GM13976 (cell line): ENCODE measurements at regions not wholly inside any gene's neighbourhood (a gene's known extent, or its start where the extent isn't known, plus 50 kb on each side); places are given as distances from the start of the nearest gene placed in this dataset.

Experiments used
- DNase-seq: peaks from one replicate; pipeline ENCODE4 v3.0.0; 2012; ENCODE audit warnings: low spot score
- CTCF ChIP-seq: IDR thresholded peaks from 2 replicates; pipeline ENCODE4 v1.5.1; 2012; ENCODE audit warnings: borderline replicate concordance, mild to moderate bottlenecking; ENCODE audit not compliant: insufficient read depth; ENCODE audit errors: extremely low read depth, missing control alignments, control extremely low read depth
- in situ Hi-C: fragments of 300-500 bp; cut with MboI; formaldehyde crosslinking; loops from one replicate; pipeline ENCODE4 v1.12.0; 2022; ENCODE audit warnings: low sequenced_read_pairs, mixed read lengths, inconsistent platforms; ENCODE audit not compliant: unreplicated experiment

DNA sequence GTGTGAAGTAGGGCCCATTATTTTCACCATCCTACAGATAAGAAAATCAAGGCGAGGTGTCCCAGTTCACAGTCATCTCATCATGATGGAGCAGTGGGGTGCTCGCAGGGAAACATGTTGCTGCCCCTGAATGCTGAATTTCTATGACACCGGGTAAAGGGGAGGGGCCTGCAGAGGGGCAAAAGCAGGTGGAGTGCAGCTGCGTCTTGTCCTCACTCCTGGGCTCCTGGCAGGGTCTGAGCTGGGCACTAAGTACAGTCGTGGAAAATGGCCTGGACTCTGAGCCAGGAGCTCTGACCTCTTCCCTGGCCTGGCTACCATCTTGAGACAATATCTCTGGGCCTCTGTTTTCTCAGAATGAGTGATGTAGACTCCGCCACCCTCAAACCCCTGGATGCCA is 253.1 kb upstream of the PITRM1 start:
- DNase-seq, result no peak
- no peak for TF ChIP-seq CTCF
- in situ Hi-C loops, result no loop called here

DNA sequence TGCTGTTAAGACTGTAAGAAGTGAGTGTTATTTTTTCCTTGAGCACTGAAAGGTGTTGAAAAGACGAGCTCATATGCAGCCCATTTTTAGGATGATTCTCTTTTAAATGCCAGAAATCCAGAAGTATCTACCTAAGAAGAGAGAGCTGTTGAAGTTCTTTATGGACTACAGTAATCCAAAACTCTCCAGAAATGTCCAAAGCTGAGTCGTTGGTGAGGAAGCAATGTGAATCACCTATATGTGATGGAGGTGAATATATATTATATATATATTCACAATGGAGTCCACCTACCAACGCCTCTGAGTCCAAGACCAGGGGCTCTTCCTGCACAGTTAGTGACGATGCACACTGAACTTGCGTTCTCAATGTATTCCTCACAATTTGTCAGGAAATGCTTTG is 252.7 kb upstream of the PITRM1 start:
- no peak for DNase-seq
- in situ Hi-C loops, result no loop called here
- TF ChIP-seq CTCF, result no peak

GRCh38 chr10:3424111-3424851 is 251.7 kb upstream of the PITRM1 start:
- DNase-seq, result no peak
- no peak for TF ChIP-seq CTCF
- in situ Hi-C loops, result no loop called here

DNA sequence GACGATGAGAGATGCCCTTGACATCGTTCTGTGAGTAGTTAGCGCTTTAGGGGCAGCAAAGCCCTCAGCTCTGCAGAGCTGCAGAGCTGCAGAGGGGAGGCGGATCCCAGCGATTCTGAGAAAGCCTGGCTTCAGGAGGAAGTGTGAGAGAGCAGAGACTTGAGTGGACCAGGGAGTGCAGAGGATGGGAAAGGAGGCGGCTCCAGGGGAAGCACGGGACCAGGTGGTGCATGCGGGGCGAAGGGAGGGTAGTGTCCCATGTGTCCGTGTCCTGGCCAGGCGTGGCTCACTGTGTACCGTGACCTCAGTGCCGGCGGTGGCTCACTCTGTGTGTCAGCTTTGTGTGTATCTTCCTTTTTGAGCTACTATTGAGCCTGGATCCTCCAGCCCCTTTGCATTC is 250.8 kb upstream of the PITRM1 start:
- TF ChIP-seq CTCF, result no peak
- no peak for DNase-seq
- in situ Hi-C loops, result no loop called here

- DNase-seq, result no peak
- no peak for TF ChIP-seq CTCF
- in situ Hi-C loops, result no loop called here
Measured at GRCh38 chr10:3422282-3422681, 249.7 kb upstream of the PITRM1 start.

GRCh38 chr10:3421537-3422257 is 249.1 kb upstream of the PITRM1 start:
- in situ Hi-C loops, result no loop called here
- TF ChIP-seq CTCF, result no peak
- DNase-seq, result no peak
